ENCODE measurements at regions not wholly inside any gene's neighbourhood (a gene's known extent, or its start where the extent isn't known, plus 50 kb on each side); places are given as distances from the start of the nearest gene placed in this dataset.

DNA sequence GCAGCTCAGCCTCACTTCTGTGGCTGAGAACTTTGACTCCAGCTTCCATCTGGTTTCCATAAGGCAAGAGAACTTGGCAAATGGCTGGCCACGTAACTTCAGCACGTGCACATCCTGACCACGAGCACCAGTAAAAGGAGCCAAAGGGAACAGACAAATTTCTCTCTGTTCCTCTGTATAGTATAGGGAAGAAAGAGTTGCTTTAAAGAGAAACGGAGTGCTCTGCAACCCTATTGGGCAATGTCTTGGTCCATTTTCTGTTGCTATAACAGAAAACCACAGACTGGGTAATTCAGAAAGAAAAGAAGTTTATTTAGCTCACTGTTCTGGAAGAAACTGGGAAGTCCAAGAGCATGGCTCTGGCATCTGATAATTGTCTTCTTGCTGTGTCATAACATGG lies 558.7 kb downstream of the ACTL7B start:
- TF ChIP-seq CTCF (IDR thresholded peaks at IDR 0.05) = no peak
- TF ChIP-seq POLR2A (IDR thresholded peaks at IDR 0.05) = no peak
